WI38 (cell line): ENCODE measurements at regions not wholly inside any gene's neighbourhood (a gene's known extent, or its start where the extent isn't known, plus 50 kb on each side); places are given as distances from the start of the nearest gene placed in this dataset.

Source experiments
- H3K4me3 ChIP-seq: 2 replicates; pipeline ENCODE4 v1.5.1; 2011; ENCODE audit warnings: low read depth, mild to moderate bottlenecking, control low read depth, low read length
- TF ChIP-seq, protein P1 (sequence below): IDR thresholded peaks from 2 replicates; pipeline ENCODE4 v1.5.1; 2012; ENCODE audit warnings: low read depth, mild to moderate bottlenecking, control low read depth, low read length

DNA sequence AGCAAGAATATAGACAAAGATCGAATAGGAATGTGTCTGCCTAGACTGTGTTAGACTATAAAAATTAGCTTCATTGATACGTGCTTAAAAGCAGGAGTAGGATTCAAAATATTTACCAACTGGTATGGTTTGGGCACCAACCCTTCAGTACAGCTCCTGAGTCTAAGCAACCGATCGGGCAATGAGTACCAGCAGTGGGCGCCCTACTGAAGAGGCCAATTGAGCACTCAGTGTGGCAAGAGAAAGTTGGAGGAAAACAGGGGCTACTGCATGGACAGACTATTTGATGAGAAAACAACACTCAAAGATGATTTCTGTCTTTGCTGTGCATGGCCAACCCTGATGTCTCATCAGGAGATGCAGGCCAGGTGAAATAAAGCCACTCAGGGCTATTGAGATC lies 176.0 kb upstream of the NWD2 start:
- H3K4me3 ChIP-seq = no peak overlapping the region
- TF ChIP-seq, protein P1, sequence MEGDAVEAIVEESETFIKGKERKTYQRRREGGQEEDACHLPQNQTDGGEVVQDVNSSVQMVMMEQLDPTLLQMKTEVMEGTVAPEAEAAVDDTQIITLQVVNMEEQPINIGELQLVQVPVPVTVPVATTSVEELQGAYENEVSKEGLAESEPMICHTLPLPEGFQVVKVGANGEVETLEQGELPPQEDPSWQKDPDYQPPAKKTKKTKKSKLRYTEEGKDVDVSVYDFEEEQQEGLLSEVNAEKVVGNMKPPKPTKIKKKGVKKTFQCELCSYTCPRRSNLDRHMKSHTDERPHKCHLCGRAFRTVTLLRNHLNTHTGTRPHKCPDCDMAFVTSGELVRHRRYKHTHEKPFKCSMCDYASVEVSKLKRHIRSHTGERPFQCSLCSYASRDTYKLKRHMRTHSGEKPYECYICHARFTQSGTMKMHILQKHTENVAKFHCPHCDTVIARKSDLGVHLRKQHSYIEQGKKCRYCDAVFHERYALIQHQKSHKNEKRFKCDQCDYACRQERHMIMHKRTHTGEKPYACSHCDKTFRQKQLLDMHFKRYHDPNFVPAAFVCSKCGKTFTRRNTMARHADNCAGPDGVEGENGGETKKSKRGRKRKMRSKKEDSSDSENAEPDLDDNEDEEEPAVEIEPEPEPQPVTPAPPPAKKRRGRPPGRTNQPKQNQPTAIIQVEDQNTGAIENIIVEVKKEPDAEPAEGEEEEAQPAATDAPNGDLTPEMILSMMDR = no peak

DNA sequence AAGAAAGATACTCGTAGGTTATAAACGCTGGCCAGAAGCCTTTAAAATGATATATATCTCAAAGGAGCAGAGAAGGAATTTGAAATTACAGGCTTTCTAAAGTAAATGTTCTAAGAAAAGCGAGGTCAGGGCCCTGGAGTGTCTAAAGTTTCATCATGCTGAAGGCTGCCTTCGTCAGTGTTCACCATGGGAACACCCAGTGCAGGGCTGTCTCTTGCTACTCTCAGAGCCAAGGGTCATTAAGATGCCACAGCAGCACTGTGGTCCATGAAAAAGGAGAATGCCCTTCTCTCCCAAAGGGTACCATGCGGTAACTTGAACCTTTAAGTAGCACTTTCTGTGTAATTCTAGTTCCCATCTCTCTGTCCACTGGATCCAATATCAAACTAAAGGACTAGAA lies 174.5 kb upstream of the NWD2 start:
- TF ChIP-seq, protein P1 = no peak
- H3K4me3 ChIP-seq = no peak overlapping the region

DNA sequence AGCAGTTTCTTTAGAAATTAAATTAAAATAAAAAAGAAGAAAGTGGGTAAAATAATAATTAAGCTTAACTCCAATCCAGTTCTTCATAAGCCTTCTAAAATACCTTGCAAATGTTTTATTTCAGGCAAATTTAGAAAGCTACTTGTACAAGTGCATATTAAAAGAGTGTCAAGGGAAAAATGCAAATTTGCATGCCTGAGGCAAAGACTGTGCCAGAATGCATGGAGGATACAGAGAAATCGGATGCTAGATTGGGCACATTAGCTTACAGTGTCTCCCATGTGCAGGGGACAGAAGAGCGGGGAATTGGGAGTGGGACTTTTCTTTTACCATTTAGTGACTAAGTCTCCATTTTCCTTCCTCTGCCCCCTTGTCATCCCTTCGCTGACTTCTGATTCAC lies 173.0 kb upstream of the NWD2 start:
- no peak overlapping the region for H3K4me3 ChIP-seq
- TF ChIP-seq, protein P1 = no peak

DNA sequence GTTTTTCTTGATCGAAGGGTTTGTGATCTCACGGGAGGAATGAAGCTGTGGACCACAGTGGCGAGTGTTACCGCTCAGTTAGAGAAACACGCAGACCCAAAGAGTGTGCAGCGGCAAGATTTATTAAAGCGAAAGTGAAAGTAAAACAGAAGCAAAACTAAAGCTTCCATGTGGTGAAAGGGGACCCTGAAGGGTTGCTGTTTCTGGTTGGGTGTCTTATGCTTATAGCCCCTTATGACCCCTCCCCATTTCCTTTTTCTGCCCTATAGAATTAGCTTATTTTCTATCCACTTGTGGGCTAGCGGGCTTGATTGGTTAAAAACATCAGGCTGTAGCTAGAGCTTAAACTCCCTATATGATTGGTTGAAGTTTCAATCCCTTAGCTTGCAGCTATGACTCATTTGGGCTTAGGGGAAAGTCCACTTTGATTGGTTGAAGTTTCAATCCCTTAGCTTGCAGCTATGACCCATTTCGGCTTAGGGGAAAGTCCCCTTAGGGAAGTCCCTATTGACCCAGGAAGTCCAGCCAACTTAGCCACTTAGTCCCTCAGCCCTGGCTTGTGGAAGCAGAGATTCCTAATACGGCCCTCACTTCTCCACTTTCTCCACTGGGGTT lies 171.2 kb upstream of the NWD2 start:
- H3K4me3 ChIP-seq = peak overlapping the region; percentile 16
- TF ChIP-seq, protein P1 = no peak

DNA sequence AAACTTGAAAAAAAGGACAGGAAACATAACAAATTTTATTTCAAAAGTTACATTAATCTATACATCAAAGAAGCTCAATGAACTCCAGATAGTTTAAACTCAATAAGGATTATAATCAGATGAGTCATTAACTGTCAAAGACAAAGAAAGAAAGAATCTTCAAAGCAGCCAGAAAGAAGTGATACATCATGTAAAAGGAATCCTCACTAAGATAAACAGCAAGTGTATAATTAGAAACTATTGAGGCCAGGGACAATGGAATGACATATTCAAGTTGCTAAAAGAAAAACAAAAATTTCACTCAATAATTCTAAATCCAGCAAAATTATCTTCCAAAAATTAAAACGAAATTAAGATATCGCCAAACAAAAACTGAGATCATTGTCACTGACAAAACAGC lies 161.6 kb upstream of the NWD2 start:
- H3K4me3 ChIP-seq = no peak overlapping the region
- TF ChIP-seq, protein P1 = no peak

DNA sequence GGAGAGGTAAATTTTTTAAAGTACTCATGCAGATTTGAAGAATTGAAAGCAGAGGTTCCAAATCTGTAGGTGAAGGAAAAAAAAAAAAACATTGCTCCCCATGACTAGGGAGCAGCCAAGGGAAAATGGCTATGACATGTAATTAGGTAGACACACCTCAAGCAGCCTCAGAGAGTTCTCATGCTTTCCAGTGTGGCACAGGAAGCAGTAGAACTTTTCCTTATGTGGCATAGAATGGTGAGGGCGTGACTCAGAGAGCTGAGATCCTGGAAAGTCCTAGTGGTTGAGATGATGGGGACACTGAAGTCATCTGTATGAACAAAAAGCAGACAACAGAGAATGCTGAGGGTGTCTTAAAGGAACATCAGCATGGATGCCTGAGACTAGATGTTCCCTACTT lies 148.6 kb upstream of the NWD2 start:
- TF ChIP-seq, protein P1 = no peak
- no peak overlapping the region for H3K4me3 ChIP-seq

DNA sequence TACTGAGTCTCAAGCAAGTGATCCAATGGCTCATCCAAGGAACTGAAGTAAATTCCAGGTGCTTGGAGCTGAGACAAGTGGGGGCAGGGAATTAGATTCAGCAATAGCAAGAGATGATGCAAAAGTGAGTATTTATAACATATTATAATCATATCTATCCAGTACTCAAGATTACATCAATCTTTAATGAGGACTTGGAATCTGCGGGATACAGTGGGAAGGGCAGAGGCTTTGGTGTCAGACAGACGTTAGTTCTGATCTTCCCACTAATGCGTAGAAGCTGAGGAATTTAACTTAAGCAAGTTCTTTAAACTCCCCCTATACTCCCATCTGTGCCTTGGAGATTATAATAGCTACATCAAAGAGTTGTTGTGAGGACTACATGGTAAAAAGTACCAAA lies 143.4 kb upstream of the NWD2 start:
- no peak overlapping the region for H3K4me3 ChIP-seq
- TF ChIP-seq, protein P1 = no peak
